GM23338 (cell line): ENCODE measurements at regions not wholly inside any gene's neighbourhood (a gene's known extent, or its start where the extent isn't known, plus 50 kb on each side); places are given as distances from the start of the nearest gene placed in this dataset.

Source experiments
- CTCF ChIP-seq, 2 experiments: fragments of 200-600 bp in 1 of 2; sonication (generic) in 1 of 2; conservative IDR thresholded peaks; 2 replicates each; pipeline versions ENCODE4 v1.5.1 to v1.6.1; 2016 to 2017; ENCODE audit warnings: antibody characterized with exemption in 2 of 2, low read depth in 2 of 2, mild to moderate bottlenecking in 2 of 2, moderate library complexity in 1 of 2
- TF ChIP-seq, protein P1 (sequence below): IDR thresholded peaks from one replicate; pipeline ENCODE4 v1.6.1; 2018; ENCODE audit warnings: antibody characterized with exemption; ENCODE audit not compliant: unreplicated experiment

GRCh38 chr16:65284626-65285025 is 162.8 kb upstream of the CDH11 start:
- TF ChIP-seq, protein P1, sequence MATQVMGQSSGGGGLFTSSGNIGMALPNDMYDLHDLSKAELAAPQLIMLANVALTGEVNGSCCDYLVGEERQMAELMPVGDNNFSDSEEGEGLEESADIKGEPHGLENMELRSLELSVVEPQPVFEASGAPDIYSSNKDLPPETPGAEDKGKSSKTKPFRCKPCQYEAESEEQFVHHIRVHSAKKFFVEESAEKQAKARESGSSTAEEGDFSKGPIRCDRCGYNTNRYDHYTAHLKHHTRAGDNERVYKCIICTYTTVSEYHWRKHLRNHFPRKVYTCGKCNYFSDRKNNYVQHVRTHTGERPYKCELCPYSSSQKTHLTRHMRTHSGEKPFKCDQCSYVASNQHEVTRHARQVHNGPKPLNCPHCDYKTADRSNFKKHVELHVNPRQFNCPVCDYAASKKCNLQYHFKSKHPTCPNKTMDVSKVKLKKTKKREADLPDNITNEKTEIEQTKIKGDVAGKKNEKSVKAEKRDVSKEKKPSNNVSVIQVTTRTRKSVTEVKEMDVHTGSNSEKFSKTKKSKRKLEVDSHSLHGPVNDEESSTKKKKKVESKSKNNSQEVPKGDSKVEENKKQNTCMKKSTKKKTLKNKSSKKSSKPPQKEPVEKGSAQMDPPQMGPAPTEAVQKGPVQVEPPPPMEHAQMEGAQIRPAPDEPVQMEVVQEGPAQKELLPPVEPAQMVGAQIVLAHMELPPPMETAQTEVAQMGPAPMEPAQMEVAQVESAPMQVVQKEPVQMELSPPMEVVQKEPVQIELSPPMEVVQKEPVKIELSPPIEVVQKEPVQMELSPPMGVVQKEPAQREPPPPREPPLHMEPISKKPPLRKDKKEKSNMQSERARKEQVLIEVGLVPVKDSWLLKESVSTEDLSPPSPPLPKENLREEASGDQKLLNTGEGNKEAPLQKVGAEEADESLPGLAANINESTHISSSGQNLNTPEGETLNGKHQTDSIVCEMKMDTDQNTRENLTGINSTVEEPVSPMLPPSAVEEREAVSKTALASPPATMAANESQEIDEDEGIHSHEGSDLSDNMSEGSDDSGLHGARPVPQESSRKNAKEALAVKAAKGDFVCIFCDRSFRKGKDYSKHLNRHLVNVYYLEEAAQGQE = no peak
- no peak for TF ChIP-seq CTCF (conservative IDR thresholded peaks at IDR 0.05; ENCODE audit: low read depth in 2 of 2)
